SKM-1 treated with dmso at 0.1 percent for 144 hours (cell line): ENCODE measurements at regions not wholly inside any gene's neighbourhood (a gene's known extent, or its start where the extent isn't known, plus 50 kb on each side); places are given as distances from the start of the nearest gene placed in this dataset.

Source experiments
- DNase-seq: peaks from one replicate; lab custom pipeline; 2025; ENCODE audit not compliant: unreplicated experiment; lab: John Stamatoyannopoulos, UW

- DNase-seq = no peak
Measured at GRCh38 chr10:63735305-63735704, 214.1 kb downstream of the REEP3 start.

GRCh38 chr10:63738410-63738809 is 217.2 kb downstream of the REEP3 start:
- DNase-seq = no peak

GRCh38 chr10:63744060-63744941 is 223.1 kb downstream of the REEP3 start:
- no peak for DNase-seq

- no peak for DNase-seq
Measured at GRCh38 chr10:63749915-63750314, 228.7 kb downstream of the REEP3 start.

- no peak for DNase-seq
Measured at GRCh38 chr10:63751836-63752235, 230.6 kb downstream of the REEP3 start.

GRCh38 chr10:63752318-63752717 is 231.1 kb downstream of the REEP3 start:
- DNase-seq = no peak

GRCh38 chr10:63753808-63754207 is 232.6 kb downstream of the REEP3 start:
- DNase-seq = no peak

- DNase-seq = no peak
Measured at GRCh38 chr10:63755441-63755840, 234.2 kb downstream of the REEP3 start.

GRCh38 chr10:63757067-63757466 is 235.9 kb downstream of the REEP3 start:
- no peak for DNase-seq

- no peak for DNase-seq
Measured at GRCh38 chr10:63758080-63758479, 236.9 kb downstream of the REEP3 start.

GRCh38 chr10:63759335-63759734 is 238.1 kb downstream of the REEP3 start:
- no peak for DNase-seq

- DNase-seq = no peak
Measured at GRCh38 chr10:63760034-63760707, 239.0 kb downstream of the REEP3 start.

GRCh38 chr10:63760708-63761047 is 239.5 kb downstream of the REEP3 start:
- DNase-seq = no peak

GRCh38 chr10:63761243-63761642 is 240.0 kb downstream of the REEP3 start:
- no peak for DNase-seq

GRCh38 chr10:63763744-63764143 is 242.5 kb downstream of the REEP3 start:
- no peak for DNase-seq

GRCh38 chr10:63765126-63765525 is 243.9 kb downstream of the REEP3 start:
- no peak for DNase-seq

GRCh38 chr10:63766745-63767137 is 245.5 kb downstream of the REEP3 start:
- no peak for DNase-seq

GRCh38 chr10:63767138-63767801 is 246.1 kb downstream of the REEP3 start:
- DNase-seq = peak; percentile 2

GRCh38 chr10:63769367-63769766 is 248.2 kb downstream of the REEP3 start:
- no peak for DNase-seq

GRCh38 chr10:63770523-63770922 is 249.3 kb downstream of the REEP3 start:
- DNase-seq = no peak

GRCh38 chr10:63772491-63772890 is 251.3 kb downstream of the REEP3 start:
- no peak for DNase-seq

GRCh38 chr10:63773106-63773505 is 251.9 kb downstream of the REEP3 start:
- no peak for DNase-seq
